Astrocyte of the cerebellum (primary cell): ENCODE measurements at regions not wholly inside any gene's neighbourhood (a gene's known extent, or its start where the extent isn't known, plus 50 kb on each side); places are given as distances from the start of the nearest gene placed in this dataset.
"Not testable (repeated sequence)": the region's sequence is repeated elsewhere in the genome, so short reads cannot be mapped to it uniquely, and the experiment has no call there.

Experiments used
- DNase-seq: peaks from one replicate; pipeline ENCODE4 v3.0.0-alpha.2; 2011; ENCODE audit warnings: low read depth
- H3K4me3 ChIP-seq: 2 replicates; pipeline ENCODE4 v1.5.1; 2011; ENCODE audit warnings: mild to moderate bottlenecking, low read depth, low read length, moderate library complexity
- CTCF ChIP-seq: IDR thresholded peaks from 2 replicates; pipeline ENCODE4 v1.5.1; 2012; ENCODE audit warnings: low read length, low read depth, moderate library complexity, mild to moderate bottlenecking; ENCODE audit errors: missing control alignments
- in situ Hi-C: cut with HindIII; loops from 2 replicates; pipeline ENCODE4 v1.10.0; 2017; ENCODE audit warnings: low sequenced_read_pairs

GRCh38 chr18:52150050-52150449, 189.9 kb upstream of the DCC start:
- in situ Hi-C loops = no loop called here
- DNase-seq = no peak
- TF ChIP-seq CTCF = no peak
- no peak overlapping the region for H3K4me3 ChIP-seq

GRCh38 chr18:52152036-52152435, 188.0 kb upstream of the DCC start:
- in situ Hi-C loops = no loop called here
- peak; percentile 35 for DNase-seq
- H3K4me3 ChIP-seq = no peak overlapping the region
- no peak for TF ChIP-seq CTCF

- in situ Hi-C loops = no loop called here
- TF ChIP-seq CTCF = no peak
- DNase-seq = no peak
- H3K4me3 ChIP-seq = no peak overlapping the region
Observed at GRCh38 chr18:52156166-52156565, 183.8 kb upstream of the DCC start.

GRCh38 chr18:52160636-52161035, 179.4 kb upstream of the DCC start:
- H3K4me3 ChIP-seq = no peak overlapping the region
- TF ChIP-seq CTCF = no peak
- in situ Hi-C loops = no loop called here
- DNase-seq = no peak

GRCh38 chr18:52163478-52163877, 176.5 kb upstream of the DCC start:
- no peak for DNase-seq
- in situ Hi-C loops = no loop called here
- no peak overlapping the region for H3K4me3 ChIP-seq
- TF ChIP-seq CTCF = no peak

- in situ Hi-C loops, DNase-seq, H3K4me3 ChIP-seq: not testable (repeated sequence)
Observed at GRCh38 chr18:52168131-52168530, 171.9 kb upstream of the DCC start.

GRCh38 chr18:52174220-52174619, 165.8 kb upstream of the DCC start:
- H3K4me3 ChIP-seq = no peak overlapping the region
- in situ Hi-C loops = no loop called here
- no peak for DNase-seq
- TF ChIP-seq CTCF = no peak
